Prostate gland (tissue), 2 donors: ENCODE measurements at regions not wholly inside any gene's neighbourhood (a gene's known extent, or its start where the extent isn't known, plus 50 kb on each side); places are given as distances from the start of the nearest gene placed in this dataset.

Experiments
- POLR2A ChIP-seq: fragments of 450-650 bp; IDR thresholded peaks from one replicate; pipeline ENCODE4 v1.6.1; 2016; ENCODE audit warnings: antibody characterized with exemption, mild to moderate bottlenecking
- TF ChIP-seq, protein P1 (sequence below), 4 experiments: fragments of 200-600 bp in 2 of 4; fragments of 450-650 bp in 2 of 4; sonication (generic) in 2 of 4; IDR thresholded peaks; 1 replicate in 3 of 4; 2 replicates in 1 of 4; pipeline ENCODE4 v1.5.1; 2016 to 2019; ENCODE audit warnings: antibody characterized with exemption in 4 of 4, mild to moderate bottlenecking in 2 of 4, moderate library complexity in 2 of 4

DNA sequence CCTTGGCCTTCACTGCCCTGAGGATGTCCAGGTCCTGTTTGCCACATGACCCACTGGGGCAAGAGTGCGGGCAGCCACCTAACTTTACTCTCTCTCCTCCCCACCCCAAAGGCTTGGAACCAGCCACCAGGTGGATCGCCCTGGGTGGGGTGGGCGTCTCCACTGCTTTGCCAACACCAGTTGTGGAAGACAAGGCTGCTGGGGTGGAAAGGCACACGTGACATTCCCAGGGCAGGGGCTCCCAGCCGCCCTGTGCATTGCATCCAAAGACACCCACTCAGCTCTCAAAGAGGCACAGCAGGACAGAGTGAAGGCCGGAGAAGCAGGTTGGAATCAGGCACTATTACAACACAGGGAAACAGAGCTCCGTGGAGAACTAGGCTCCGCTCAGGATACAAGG lies 162.2 kb downstream of the OLFM1 start:
- TF ChIP-seq, protein P1, sequence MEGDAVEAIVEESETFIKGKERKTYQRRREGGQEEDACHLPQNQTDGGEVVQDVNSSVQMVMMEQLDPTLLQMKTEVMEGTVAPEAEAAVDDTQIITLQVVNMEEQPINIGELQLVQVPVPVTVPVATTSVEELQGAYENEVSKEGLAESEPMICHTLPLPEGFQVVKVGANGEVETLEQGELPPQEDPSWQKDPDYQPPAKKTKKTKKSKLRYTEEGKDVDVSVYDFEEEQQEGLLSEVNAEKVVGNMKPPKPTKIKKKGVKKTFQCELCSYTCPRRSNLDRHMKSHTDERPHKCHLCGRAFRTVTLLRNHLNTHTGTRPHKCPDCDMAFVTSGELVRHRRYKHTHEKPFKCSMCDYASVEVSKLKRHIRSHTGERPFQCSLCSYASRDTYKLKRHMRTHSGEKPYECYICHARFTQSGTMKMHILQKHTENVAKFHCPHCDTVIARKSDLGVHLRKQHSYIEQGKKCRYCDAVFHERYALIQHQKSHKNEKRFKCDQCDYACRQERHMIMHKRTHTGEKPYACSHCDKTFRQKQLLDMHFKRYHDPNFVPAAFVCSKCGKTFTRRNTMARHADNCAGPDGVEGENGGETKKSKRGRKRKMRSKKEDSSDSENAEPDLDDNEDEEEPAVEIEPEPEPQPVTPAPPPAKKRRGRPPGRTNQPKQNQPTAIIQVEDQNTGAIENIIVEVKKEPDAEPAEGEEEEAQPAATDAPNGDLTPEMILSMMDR (IDR thresholded peaks at IDR 0.05): no peak
- no peak for TF ChIP-seq POLR2A
